ENCODE measurements at regions not wholly inside any gene's neighbourhood (a gene's known extent, or its start where the extent isn't known, plus 50 kb on each side); places are given as distances from the start of the nearest gene placed in this dataset.
"Not testable (repeated sequence)": the region's sequence is repeated elsewhere in the genome, so short reads cannot be mapped to it uniquely, and the experiment has no call there.

DNA sequence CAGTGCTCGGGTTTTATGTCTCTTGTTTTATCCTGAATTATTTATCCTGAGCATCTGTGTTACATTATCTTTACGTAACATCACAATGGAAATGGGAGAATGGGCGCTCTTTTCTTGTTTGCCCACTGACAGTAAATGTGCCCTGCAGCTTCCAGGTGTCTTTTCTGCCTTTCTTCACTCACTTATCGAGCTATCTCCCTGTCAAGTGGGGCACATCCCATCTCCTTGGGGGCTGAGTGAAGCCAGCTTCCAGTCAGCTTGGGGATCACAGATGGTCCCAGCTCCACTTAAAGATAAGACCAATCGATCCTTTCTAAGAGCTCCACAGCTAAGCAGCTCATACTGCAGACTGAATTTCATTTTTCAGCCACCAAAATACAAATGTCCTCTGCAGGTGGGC lies 125.8 kb downstream of the KBTBD8 start:
- in situ Hi-C loops (cut with HindIII; ENCODE audit: low sequenced_read_pairs), result no loop called here
- TF ChIP-seq, protein P1, sequence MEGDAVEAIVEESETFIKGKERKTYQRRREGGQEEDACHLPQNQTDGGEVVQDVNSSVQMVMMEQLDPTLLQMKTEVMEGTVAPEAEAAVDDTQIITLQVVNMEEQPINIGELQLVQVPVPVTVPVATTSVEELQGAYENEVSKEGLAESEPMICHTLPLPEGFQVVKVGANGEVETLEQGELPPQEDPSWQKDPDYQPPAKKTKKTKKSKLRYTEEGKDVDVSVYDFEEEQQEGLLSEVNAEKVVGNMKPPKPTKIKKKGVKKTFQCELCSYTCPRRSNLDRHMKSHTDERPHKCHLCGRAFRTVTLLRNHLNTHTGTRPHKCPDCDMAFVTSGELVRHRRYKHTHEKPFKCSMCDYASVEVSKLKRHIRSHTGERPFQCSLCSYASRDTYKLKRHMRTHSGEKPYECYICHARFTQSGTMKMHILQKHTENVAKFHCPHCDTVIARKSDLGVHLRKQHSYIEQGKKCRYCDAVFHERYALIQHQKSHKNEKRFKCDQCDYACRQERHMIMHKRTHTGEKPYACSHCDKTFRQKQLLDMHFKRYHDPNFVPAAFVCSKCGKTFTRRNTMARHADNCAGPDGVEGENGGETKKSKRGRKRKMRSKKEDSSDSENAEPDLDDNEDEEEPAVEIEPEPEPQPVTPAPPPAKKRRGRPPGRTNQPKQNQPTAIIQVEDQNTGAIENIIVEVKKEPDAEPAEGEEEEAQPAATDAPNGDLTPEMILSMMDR (IDR thresholded peaks at IDR 0.05; ENCODE audit: low read depth, low read length, missing control alignments), result no peak
- H3K4me3 ChIP-seq (ENCODE audit: low read depth, low read length), result no peak overlapping the region
- DNase-seq (ENCODE audit: low read depth), result no peak

DNA sequence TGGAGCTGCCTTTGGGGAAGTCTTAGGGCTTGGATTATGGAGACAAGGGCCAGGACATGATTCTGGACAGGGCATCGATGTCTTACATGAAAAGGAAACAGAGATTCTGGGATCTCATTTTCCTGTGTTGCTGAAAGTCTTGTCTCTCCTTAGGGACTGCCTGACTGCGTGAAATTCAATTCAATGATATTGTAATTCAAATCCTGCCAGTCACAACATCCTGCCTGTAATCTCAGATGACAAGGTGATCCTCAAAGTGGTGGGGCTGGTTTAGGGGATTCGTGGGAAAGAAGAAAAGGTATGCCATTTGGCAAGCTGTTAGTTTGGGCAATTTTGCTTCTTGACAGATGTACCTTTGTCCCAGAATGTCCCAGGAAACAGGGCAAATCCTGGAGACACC lies 129.1 kb downstream of the KBTBD8 start:
- TF ChIP-seq, protein P1 (IDR thresholded peaks at IDR 0.05; ENCODE audit: low read depth, low read length, missing control alignments), result no peak
- DNase-seq (ENCODE audit: low read depth), result no peak
- in situ Hi-C loops (cut with HindIII; ENCODE audit: low sequenced_read_pairs), result no loop called here
- H3K4me3 ChIP-seq (ENCODE audit: low read depth, low read length), result no peak overlapping the region

DNA sequence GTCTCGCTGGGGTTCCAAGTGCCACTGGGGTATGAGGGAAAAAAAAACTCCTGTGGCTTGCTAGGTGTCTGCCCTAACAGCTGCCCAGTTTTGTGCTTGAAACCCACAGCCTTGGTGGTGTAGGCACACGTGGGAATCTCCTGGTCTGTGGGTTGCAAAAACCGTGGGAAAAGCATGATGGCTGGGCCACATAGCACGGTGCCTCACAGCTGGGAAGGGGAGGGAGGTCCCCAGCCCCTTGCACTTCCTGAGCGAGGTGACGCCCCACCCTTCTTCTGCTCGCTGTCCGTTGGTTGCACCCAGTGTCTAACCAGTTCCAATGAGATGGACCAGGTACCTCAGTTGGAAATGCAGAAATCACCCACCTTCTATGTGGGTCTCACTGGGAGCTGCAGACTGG lies 144.3 kb downstream of the KBTBD8 start:
- in situ Hi-C loops (cut with HindIII; ENCODE audit: low sequenced_read_pairs), result no loop called here

DNA sequence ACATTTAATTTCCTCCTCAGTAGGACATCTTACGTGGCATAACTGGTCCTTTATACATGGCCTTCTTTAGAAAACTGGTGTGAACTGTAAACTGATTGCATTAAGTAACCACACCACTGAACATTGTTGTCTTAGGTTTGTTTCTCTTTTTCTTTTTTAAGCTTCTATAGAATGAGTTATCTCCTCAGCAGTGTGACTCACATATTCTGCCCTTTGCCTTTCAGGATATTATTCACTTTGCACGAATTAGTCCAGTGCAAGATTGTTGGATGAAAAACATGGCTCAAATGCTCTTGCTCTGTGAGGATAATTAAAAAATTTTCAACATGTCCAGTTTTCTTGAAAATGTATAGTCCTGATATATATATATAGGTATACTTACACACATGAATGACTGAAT lies 147.6 kb downstream of the KBTBD8 start:
- DNase-seq (ENCODE audit: low read depth), result no peak
- TF ChIP-seq, protein P1 (IDR thresholded peaks at IDR 0.05; ENCODE audit: low read depth, low read length, missing control alignments), result no peak
- in situ Hi-C loops (cut with HindIII; ENCODE audit: low sequenced_read_pairs), result no loop called here

More for the DNA sequence above, 144.3 kb downstream of the KBTBD8 start:
- no peak overlapping the region for H3K4me3 ChIP-seq (ENCODE audit: low read depth, low read length)
- DNase-seq (ENCODE audit: low read depth), result no peak
- TF ChIP-seq, protein P1 (IDR thresholded peaks at IDR 0.05; ENCODE audit: low read depth, low read length, missing control alignments), result no peak

DNA sequence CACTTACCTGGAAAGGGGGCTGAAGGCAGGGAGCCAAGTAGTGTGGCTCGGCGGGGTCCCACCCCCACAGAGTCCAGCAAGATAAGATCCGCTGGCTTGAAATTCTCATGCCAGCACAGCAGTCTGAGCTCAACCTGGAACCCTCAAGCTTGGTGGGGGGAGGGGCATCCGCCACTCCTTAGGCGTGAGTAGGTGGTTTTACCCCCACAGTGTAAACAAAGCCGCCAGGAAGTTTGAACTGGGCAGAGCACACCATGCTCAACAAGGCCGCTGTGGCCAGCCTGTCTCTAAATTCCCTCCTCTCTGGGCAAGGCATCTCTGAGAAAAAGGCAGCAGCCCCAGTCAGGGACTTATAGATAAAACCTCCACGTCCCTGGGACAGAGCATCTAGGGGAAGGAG lies 156.3 kb downstream of the KBTBD8 start:
- TF ChIP-seq, protein P1 (IDR thresholded peaks at IDR 0.05; ENCODE audit: low read depth, low read length, missing control alignments), result no peak
- H3K4me3 ChIP-seq (ENCODE audit: low read depth, low read length), result no peak overlapping the region
- in situ Hi-C loops (cut with HindIII; ENCODE audit: low sequenced_read_pairs), result no loop called here
- DNase-seq (ENCODE audit: low read depth), result no peak

More for the DNA sequence above, 147.6 kb downstream of the KBTBD8 start:
- no peak overlapping the region for H3K4me3 ChIP-seq (ENCODE audit: low read depth, low read length)

DNA sequence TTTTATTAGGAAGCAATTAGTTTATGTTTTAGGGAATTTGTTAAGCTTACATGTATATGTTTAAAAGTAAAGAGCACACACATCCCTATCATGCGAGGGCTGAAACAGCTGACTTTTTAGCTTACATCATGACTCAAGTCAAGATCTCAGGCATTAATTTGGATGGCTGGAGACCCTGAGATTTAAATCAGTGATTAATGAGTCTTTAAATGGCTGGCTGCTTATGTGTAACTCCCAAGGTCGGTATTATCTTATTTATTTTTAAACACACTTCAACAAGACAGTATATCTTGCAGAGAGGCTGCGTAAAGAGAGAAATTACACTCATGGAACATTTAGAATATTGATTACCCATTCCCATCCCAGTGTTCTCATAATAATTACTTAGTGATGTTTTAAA lies 169.4 kb downstream of the KBTBD8 start:
- in situ Hi-C loops (cut with HindIII; ENCODE audit: low sequenced_read_pairs), result no loop called here
- TF ChIP-seq, protein P1 (IDR thresholded peaks at IDR 0.05; ENCODE audit: low read depth, low read length, missing control alignments), result no peak
- DNase-seq (ENCODE audit: low read depth), result no peak
- no peak overlapping the region for H3K4me3 ChIP-seq (ENCODE audit: low read depth, low read length)

DNA sequence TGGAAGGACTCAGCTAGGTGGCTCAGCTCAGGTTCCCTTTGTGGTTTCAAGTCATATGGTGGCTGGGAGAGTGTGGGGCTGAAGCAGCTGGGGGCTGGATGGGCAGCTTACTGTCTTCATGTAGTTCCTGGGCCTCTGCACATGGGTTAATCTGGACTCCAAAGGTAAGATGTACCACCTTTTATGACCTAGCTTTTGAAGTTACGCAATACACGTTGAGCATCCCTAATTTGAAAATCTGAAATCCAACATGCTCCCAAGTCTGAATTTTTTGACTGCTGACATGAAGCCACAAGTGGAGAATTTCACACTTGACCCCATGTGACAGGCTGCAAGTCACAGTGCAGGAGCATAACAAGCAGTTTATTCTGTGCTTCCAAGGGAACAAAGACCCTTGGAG lies 173.7 kb downstream of the KBTBD8 start:
- in situ Hi-C loops (cut with HindIII; ENCODE audit: low sequenced_read_pairs), result no loop called here
- no peak for DNase-seq (ENCODE audit: low read depth)
- H3K4me3 ChIP-seq (ENCODE audit: low read depth, low read length), result no peak overlapping the region
- TF ChIP-seq, protein P1 (IDR thresholded peaks at IDR 0.05; ENCODE audit: low read depth, low read length, missing control alignments), result no peak

DNA sequence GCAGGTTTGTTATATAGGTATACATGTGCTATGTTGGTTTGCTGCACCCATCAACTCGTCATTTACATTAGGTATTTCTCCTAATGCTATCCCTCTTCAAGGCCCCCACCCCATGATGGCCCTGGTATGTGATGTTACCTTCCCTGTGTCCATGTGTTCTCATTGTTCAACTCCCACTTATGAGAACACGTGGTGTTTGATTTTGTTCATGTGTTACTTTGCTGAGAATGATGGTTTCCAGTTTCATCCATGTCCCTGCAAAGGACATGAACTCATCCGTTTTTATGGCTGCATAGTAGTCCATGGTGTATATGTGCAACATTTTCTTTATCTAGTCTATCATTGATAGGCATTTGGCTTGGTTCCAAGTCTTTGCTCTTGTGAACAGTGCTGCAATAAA lies 175.0 kb downstream of the KBTBD8 start:
- DNase-seq (ENCODE audit: low read depth); in situ Hi-C loops (cut with HindIII; ENCODE audit: low sequenced_read_pairs); H3K4me3 ChIP-seq (ENCODE audit: low read depth, low read length): not testable (repeated sequence)

All from astrocyte of the cerebellum (primary cell).